H4 (cell line): ENCODE measurements at regions not wholly inside any gene's neighbourhood (a gene's known extent, or its start where the extent isn't known, plus 50 kb on each side); places are given as distances from the start of the nearest gene placed in this dataset.
A peak's percentile ranks its signal among the peaks of the same experiment; 100 is the strongest.

Experiments
- DNase-seq: peaks from one replicate; pipeline ENCODE4 v3.0.0-alpha.2; 2015; ENCODE audit warnings: low spot score

DNA sequence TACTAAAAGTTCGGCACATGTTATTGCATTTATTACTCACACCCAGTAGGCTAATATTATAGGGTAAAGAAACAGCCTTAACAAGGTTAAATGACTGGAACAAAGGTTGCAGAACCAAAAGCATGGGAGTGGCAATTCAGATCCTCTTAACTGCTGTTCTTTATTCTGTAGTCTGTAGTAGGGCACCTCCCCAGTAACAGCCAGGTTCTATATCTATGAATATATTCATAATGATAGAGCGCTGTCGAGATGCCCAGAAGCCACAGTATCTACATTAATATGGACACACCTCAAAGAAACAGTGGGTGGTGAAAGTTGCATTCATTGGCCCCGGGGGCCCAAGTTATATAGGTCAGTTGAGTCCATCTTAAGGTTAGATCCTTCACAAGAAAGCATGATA lies 340.9 kb upstream of the THRB start:
- no peak for DNase-seq

DNA sequence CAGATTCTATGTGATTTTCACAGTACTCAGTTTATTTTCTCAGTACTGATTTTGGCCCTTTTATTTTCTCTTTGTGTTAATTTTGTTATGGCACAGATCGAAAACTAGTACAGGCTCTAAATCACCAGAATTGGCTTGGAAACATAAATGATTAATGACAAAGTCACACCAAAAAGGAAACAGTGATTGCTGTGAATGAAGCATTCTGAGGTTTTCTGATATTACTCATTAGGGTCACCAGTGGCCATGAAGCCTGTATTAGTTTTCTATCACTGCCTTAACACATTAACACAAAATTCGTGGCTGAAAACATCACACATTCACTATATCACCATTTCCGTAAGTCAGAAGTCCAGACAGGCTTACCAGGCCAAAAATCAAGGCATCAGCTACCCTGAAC lies 343.0 kb upstream of the THRB start:
- DNase-seq = no peak

- DNase-seq = no peak
Observed at GRCh38 chr3:24838533-24838932, 343.9 kb upstream of the THRB start.

DNA sequence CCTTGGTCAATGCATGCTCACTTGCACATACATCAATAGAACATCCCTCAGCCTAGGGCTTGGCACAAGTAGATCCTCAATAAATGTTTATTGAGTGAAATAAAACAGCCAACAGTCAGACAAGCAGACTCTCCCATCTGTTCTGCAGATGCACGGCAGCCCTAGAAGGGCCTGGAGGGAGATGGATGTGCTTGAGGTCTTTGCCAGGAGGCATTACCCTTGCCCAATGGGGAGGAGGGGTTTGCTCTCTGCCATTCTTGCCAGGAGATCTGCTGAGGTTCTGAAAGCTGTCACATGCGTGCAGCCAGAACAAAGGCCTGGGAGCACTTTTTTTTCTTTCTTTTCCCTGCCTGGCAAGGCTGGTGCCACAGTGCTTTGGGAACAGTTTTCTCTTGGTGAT lies 349.3 kb upstream of the THRB start:
- DNase-seq = no peak

GRCh38 chr3:24845524-24846155 lies 351.0 kb upstream of the THRB start:
- no peak for DNase-seq

DNA sequence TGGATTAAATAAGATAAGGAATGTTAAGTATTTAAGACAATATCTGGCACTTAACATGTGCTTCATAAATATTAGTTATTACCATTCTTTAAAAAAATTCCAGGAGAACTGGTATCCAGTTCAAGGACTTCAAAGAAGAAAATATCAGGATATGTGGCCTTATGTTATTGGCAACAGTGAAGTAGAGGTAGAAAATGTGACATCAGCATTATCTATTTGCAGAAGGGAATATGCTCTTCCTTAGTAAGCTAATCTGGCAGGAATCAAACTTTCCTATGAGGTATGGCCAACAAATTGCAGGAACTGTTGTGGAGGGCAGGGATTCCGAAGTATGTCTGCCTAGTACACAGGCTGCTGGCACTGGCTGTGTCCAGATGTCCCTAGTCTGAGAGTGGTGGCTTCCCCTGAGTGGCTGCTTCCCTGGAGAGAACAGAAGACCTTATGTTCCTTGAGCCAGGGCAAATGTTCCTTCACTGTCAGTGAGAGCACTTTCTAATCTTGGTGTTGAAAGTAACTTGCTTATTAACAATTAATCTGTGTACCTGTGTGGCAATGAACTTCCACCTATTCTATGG lies 351.7 kb upstream of the THRB start:
- no peak for DNase-seq

DNA sequence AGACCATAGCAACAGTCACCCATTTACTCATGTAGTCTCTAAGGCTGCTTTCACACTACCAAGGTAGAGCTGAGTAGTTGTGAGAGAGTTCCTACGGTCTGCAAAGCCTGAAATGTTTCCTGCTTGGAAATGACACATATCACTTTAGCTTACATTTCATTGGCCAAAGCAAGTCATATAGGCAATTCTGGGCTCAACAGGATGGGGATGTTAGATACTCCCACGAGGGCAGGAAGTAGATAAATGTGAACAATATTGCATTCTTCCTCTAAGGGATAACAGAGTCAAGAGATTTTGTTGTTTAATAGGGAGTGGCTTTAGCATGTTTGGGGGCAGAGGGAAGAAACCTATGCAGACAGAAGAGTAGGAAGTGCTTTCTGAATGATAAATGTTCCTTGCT lies 355.6 kb upstream of the THRB start:
- DNase-seq = no peak

DNA sequence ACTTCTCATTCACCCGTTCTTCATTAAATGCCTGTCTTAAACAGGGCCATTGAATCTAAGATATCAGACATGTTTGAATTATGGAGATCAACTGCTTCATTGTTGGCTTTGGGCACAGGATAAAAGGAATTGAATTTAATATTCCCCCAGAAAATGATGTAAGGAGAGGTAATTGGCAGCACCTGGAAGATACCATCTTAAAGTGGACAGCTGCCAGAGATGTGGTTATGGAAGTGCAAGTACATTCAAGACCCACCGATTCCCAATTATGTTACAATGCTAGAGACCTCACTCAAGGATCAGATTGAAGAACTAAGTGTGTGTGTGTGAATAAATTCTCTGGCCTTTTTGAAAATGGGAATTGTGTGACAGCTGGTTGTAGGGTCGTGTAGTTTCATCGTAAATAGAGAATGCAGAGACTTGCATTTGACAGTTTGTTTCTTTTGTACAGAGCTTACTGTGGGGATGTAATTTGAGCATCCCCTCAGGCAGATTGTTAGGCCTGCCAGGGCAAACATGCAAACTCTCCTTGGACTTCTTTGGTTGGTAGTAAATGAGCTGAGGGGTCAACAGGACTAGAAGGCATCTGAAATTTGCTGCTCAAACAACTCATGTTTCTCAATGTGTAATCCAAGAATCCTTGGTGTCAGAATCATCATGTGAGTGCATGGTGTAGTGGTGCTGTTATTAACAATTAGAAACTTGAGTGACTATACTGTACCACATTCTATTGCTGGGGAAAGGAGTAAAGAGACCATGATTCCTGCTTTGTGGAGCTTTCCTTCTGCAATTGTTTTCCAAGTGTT lies 359.2 kb upstream of the THRB start:
- no peak for DNase-seq

DNA sequence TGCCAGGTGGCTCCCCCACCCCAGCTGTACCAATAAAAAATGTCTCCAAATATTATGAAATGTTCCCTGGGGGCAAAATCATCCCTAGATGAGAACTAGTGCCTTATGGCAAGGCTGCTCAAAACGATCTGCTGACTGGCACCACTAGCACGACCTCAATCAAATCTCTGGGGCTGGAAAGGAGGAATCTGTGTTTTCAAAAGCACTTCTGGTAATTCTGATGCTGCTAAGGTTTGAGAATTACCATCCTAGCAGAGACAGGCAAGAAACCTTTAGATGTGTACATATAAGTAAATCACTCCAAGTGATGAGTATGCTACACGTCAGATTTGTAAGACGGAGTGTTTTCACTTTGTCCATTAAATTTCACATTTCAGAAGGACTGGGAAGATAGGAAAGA lies 360.1 kb upstream of the THRB start:
- no peak for DNase-seq

GRCh38 chr3:24857945-24858344 lies 363.3 kb upstream of the THRB start:
- DNase-seq = no peak

DNA sequence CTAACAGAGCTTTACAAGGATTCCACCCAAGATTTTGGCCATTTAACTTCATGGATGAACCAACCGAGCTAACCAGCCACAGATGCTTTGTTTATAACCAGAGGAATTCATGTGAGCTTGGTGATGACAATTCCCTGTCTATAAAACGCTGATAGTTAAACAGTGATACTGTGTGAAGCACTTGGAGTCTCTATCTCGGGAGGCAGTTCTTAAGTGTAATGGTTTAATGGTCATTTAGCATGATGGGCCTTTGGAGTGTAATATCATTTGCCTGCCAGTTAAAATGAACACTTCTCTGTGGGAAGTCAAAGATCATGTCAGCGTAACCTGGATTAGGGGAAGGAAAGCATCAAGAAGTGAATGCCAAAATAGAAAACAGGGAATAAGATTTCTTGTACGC lies 368.6 kb upstream of the THRB start:
- DNase-seq = no peak

DNA sequence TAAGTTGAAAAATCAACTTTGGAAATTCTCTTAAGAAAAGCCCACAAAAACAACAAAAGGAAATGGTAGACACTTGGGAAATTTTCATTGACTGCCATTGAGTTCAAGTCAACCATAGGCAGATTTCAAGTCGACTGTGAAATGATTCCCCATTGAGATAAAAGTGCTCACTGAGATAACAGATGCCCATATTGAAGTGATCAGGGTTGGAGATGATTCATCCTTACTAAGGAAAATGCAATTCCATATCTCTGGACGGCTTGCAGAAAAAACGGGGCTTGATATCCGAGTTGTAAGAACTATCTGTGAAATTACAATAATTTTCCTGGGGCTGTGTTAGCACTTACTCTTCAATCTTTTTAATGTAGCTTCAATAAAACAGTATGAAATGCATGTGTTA lies 373.1 kb upstream of the THRB start:
- no peak for DNase-seq

DNA sequence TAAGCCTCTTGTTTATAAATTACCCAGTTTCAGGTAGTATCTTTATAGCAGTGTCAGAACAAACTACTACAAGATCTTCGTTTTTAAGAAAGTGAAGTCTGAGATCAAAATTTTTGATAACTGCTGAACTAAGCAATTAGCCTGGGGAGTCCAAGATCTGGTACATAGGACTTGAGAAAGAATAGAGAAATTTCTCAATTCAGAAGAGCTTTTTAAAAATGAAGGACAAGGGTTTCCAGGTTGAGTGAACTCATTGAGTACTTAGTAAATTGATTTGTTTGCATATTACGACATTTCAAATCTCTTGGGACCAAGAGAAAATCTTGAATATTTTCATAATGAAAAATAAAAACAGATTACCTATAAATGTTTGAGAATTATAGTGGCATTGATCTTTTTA lies 386.6 kb upstream of the THRB start:
- no peak for DNase-seq

GRCh38 chr3:24886501-24886900 lies 391.9 kb upstream of the THRB start:
- DNase-seq = no peak

- no peak for DNase-seq
Observed at GRCh38 chr3:24890012-24890411, 395.4 kb upstream of the THRB start.

DNA sequence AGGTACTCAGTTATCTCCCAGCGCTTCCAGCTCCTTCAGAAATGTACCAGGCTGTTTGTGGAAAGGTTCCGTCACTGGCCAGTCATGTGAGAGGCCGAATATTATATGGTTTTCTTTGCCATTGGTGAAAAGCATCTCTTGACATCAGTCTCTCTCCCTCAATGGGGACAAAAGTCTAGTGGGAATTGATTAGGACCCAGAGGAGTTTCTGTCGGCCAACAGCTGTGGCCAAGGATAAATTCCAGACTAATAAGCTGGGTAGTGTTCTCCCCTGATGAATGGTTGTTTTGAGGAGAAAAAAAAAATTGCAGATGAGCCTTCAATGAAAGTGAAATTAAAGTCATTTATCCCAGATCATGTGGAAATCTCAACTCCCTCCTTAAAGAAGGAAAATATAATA lies 404.7 kb upstream of the THRB start:
- DNase-seq = no peak

DNA sequence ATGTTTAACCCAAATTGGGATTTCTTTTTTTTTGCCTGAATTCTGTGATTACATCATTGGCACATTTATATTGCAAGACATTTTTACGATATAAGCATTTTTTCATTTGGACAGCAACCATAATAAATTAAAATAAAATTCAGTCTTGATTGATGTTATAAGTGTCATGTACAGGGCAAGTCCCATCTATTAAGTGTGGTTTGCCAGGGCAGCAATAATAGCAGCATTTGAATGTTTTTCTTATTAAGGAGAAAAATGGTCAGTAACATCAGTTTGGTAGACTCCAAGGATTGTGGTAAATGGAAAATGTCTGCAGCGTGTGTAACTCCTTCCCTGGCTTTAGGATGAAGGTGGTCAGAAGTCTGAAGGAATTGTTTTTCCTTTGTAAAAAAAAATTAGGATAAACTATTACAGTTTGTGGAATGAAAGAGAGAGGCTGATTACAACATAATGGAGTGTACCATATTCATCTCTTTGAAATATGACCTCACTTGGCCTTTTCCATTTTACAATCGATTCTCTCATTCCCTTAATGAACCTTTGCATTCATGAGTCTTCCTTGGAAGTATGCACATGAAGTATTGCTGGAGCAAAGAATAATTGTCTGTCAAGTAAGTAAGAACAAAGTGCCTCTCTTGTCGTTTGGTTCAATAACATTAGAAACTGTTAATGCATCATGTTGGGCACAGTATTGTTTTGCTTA lies 405.4 kb upstream of the THRB start:
- DNase-seq = no peak

DNA sequence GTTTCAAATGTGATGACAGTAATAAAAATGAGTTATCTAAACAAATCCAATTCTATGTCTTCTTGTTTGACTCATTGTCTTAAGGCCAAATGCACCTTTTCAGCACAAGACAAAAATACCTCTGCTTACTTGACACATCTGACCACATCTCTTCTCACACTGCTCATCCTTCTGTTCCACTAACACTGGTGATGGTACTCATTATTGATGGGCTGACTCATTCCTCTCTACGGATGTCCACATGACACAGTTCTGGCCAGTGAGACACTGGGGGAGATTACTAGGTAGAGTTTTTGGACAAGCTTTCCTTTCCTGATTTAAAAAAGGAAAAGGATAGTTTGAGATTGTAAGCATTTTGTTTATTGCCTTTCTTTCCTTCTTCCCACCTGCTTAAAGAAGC lies 410.6 kb upstream of the THRB start:
- DNase-seq = no peak

DNA sequence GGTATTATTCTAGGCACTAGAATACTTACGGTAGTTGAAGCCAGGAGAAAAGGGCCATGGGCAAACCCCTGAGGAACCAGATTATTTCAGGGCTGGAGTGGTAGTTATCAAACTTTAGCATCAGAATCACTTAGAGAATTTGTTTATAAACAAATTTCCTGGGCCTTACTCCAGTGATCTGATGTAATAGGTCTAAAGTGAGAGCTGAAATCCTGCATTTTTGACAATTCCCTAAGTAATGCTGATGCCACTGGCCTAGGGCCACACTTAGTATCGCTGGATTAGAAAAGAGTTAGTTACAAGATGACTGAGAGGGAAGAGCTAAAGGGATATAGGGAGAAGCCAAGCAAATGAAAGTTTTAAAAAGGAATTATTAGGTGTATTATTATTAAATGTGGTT lies 412.5 kb upstream of the THRB start:
- DNase-seq = peak; percentile 4

- no peak for DNase-seq
Observed at GRCh38 chr3:24911076-24911475, 416.4 kb upstream of the THRB start.

DNA sequence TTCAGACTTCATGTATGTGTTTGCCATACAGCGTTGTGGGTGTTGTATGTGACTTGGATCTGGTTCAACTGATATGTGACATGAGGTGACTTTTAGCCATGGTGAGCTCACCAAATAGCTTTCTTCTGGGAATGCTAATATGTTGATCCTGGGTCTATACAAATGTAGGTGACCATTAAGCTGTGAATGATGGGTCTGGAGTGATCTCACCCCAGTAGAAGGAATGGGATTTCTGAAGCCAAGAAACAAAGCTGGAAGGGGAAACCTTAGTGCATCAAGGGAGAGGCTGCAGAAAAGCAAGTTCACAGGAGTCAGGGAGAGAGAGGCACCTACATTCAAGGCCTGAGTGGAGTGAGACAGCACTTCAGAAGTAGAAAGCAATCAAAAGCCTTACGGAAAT lies 421.0 kb upstream of the THRB start:
- no peak for DNase-seq

DNA sequence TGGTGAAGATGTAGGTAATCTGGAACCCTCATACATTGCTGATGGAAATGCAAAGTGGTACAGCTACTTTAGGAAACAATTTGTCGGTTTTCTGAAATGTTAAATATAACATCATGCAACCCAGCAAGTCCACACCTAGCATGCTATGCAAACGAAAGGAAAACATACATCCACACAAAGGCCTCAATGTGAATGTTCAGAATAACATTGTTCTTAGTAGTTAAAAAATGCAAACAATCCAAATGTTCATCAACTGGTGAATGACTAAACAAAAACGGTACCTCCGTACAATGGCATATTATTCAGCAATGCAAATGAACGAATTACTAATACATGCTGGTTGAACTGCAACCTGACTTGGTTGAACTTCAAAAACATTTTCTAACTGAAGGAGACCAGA lies 423.3 kb upstream of the THRB start:
- DNase-seq = no peak

DNA sequence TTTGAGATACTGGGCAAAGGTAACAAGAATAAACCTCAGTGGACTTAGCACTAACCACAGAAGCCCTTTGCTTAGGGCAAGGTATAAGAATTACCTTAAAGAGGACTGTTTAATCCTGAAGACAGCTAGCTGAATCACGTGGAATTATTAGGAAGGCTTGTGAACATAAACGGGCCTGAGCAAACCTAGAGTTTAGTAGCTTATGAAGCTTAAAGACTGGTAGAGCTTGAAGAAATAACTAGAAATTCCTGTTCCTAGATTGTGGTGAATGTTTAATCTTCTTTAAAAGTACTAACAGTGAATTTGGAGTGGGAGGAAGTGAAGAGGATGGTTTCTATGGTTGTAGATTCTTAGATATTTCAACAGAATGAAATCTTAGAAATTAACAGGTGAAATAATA lies 428.9 kb upstream of the THRB start:
- DNase-seq = no peak
